ENCODE measurements at regions not wholly inside any gene's neighbourhood (a gene's known extent, or its start where the extent isn't known, plus 50 kb on each side); places are given as distances from the start of the nearest gene placed in this dataset.

GRCh38 chr3:107969994-107970819, 120.6 kb downstream of the CD47 start:
- TF ChIP-seq CTCF (IDR thresholded peaks at IDR 0.05) (no peak), POLR2AphosphoS5 (IDR thresholded peaks at IDR 0.05; ENCODE audit: insufficient read depth in 1 of 2, low read depth in 1 of 2) (no peak), POLR2A (IDR thresholded peaks at IDR 0.05) (no peak)
